DOHH2 (cell line): ENCODE measurements at regions not wholly inside any gene's neighbourhood (a gene's known extent, or its start where the extent isn't known, plus 50 kb on each side); places are given as distances from the start of the nearest gene placed in this dataset.

Source experiments
- EZH2phosphoT487 ChIP-seq: fragments of 200-600 bp; sonication (generic); IDR thresholded peaks from 2 replicates; pipeline ENCODE4 v1.6.1; 2017; ENCODE audit warnings: borderline replicate concordance, mild to moderate bottlenecking, antibody characterized with exemption, low read length, moderate library complexity, mixed read lengths
- TF ChIP-seq, protein P1 (sequence below): fragments of 200-600 bp; sonication (generic); IDR thresholded peaks from one replicate; pipeline ENCODE4 v1.5.1; 2014; ENCODE audit warnings: antibody characterized with exemption, mild to moderate bottlenecking, low read depth, low read length; ENCODE audit not compliant: poor library complexity, severe bottlenecking

DNA sequence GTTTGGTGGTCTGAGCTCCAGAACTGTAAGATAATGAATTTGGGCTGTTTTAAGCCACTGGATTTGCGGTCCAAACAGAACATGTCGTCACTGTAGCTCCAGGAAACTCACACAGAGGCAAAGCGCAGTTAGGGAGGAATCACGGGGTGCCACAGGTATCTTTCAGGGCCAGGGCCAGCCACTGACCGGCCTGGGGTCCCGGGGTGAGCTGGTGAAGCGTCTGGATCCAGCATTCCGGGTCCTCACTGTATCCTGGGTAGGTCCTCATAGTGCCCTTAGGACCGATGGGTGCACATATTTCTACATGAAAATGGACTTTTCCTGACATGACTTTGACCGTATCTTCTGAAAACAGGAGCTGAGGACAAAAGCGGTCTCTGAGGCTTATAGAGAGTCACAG, 196.0 kb upstream of the HDAC4 start:
- TF ChIP-seq, protein P1, sequence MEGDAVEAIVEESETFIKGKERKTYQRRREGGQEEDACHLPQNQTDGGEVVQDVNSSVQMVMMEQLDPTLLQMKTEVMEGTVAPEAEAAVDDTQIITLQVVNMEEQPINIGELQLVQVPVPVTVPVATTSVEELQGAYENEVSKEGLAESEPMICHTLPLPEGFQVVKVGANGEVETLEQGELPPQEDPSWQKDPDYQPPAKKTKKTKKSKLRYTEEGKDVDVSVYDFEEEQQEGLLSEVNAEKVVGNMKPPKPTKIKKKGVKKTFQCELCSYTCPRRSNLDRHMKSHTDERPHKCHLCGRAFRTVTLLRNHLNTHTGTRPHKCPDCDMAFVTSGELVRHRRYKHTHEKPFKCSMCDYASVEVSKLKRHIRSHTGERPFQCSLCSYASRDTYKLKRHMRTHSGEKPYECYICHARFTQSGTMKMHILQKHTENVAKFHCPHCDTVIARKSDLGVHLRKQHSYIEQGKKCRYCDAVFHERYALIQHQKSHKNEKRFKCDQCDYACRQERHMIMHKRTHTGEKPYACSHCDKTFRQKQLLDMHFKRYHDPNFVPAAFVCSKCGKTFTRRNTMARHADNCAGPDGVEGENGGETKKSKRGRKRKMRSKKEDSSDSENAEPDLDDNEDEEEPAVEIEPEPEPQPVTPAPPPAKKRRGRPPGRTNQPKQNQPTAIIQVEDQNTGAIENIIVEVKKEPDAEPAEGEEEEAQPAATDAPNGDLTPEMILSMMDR, result no peak
- TF ChIP-seq EZH2phosphoT487, result no peak
